Astrocyte of the cerebellum (primary cell): ENCODE measurements at regions not wholly inside any gene's neighbourhood (a gene's known extent, or its start where the extent isn't known, plus 50 kb on each side); places are given as distances from the start of the nearest gene placed in this dataset.
A peak's percentile ranks its signal among the peaks of the same experiment; 100 is the strongest.
"Not testable (repeated sequence)": the region's sequence is repeated elsewhere in the genome, so short reads cannot be mapped to it uniquely, and the experiment has no call there.

ENCODE experiments used
- DNase-seq: peaks from one replicate; pipeline ENCODE4 v3.0.0-alpha.2; 2011; ENCODE audit warnings: low read depth
- H3K4me3 ChIP-seq: 2 replicates; pipeline ENCODE4 v1.5.1; 2011; ENCODE audit warnings: mild to moderate bottlenecking, low read depth, low read length, moderate library complexity
- CTCF ChIP-seq: IDR thresholded peaks from 2 replicates; pipeline ENCODE4 v1.5.1; 2012; ENCODE audit warnings: low read length, low read depth, moderate library complexity, mild to moderate bottlenecking; ENCODE audit errors: missing control alignments
- in situ Hi-C: cut with HindIII; loops from 2 replicates; pipeline ENCODE4 v1.10.0; 2017; ENCODE audit warnings: low sequenced_read_pairs

GRCh38 chr2:113822087-113822815 is 65.8 kb upstream of the SLC35F5 start:
- no peak for DNase-seq
- in situ Hi-C loops: loop anchor here (5.0 kb wide), 1 partner anchor 55 kb away; no protein-coding TSS in a partner anchor
- no peak overlapping the region for H3K4me3 ChIP-seq
- TF ChIP-seq CTCF: no peak

GRCh38 chr2:113818382-113818951 is 62.0 kb upstream of the SLC35F5 start:
- no peak for TF ChIP-seq CTCF
- in situ Hi-C loops: no loop called here
- DNase-seq: peak; percentile 98

DNA sequence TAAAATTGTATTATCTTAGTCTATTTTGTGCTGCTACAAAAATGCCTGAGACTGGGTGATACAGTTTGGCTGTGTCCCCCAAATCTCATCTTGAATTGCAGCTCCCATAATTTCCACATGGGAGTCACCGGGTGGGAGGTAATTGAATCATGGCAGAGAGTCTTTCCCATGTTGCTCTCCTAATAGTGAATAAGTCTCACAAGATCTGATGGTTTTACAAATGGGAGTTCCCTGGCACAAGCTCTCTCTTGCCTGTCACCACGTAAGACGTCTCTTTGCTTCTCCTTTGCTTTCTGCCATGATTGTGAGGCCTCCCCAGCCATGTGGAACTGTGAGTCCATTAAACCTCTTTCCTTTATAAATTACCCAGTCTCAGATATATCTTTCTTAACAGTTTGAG is 57.0 kb upstream of the SLC35F5 start:
- DNase-seq, in situ Hi-C loops, H3K4me3 ChIP-seq: not testable (repeated sequence)

More at GRCh38 chr2:113818382-113818951, 62.0 kb upstream of the SLC35F5 start:
- peak overlapping the region; percentile 2 for H3K4me3 ChIP-seq

- H3K4me3 ChIP-seq: no peak overlapping the region
- no peak for TF ChIP-seq CTCF
- no peak for DNase-seq
- in situ Hi-C loops: no loop called here
Observed at GRCh38 chr2:113812204-113812603, 55.8 kb upstream of the SLC35F5 start.

DNA sequence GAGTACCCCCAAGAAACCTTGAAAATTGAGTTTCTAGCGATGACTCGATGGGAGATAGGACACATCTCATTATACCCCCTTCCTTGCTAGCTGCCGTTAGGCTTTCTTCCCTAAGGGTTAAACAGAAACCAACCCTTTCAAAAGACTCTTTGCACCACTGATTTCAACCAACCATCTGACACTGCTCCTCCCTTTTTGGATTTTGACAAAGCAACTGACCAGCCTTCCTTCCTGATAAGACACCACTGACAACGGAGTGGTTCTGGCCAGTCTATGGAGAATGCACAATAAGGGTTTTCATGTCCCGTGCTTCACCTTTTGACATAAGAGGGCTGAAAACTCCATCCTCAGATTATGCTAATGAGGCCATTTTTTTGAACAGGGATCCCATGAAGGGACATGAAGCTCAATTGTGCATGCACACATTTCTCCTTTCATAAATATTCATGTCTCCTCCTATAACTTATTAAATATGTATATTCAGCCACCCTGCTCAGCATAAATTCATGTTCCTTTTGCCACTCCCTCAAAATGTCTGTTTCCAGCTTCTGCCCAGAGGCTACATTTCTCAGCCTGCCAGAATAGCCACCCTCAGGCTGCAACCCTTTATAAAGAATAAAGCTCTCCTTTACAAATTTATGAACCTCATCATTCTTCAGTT is 52.8 kb upstream of the SLC35F5 start:
- in situ Hi-C loops: no loop called here
- no peak for TF ChIP-seq CTCF
- DNase-seq: no peak
- no peak overlapping the region for H3K4me3 ChIP-seq

DNA sequence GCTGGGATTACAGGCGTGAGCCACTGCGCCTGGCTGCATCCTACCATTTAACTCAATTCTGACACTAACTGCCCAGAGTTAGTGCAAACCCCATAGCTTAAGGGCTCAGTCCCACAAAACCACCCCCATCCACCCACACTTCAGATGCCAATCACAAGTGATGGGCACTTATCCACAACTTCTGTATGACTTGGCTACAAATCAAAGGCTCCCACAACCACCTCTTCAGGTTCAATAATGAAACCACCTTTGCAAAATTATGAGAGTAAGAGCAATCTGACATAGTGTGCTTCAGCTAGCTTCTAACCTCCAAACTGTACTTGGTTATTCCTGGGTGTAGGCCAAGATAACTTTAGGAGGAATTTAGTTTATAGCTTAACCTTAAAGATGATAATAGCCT is 51.3 kb upstream of the SLC35F5 start:
- no peak overlapping the region for H3K4me3 ChIP-seq
- in situ Hi-C loops: no loop called here
- no peak for TF ChIP-seq CTCF
- no peak for DNase-seq

- H3K4me3 ChIP-seq: no peak overlapping the region
- in situ Hi-C loops: no loop called here
- no peak for DNase-seq
- TF ChIP-seq CTCF: no peak
Observed at GRCh38 chr2:113806217-113806913, 49.9 kb upstream of the SLC35F5 start.
